ENCODE measurements at regions not wholly inside any gene's neighbourhood (a gene's known extent, or its start where the extent isn't known, plus 50 kb on each side); places are given as distances from the start of the nearest gene placed in this dataset.
A peak's percentile ranks its signal among the peaks of the same experiment; 100 is the strongest.
"Not testable (repeated sequence)": the region's sequence is repeated elsewhere in the genome, so short reads cannot be mapped to it uniquely, and the experiment has no call there.

DNA sequence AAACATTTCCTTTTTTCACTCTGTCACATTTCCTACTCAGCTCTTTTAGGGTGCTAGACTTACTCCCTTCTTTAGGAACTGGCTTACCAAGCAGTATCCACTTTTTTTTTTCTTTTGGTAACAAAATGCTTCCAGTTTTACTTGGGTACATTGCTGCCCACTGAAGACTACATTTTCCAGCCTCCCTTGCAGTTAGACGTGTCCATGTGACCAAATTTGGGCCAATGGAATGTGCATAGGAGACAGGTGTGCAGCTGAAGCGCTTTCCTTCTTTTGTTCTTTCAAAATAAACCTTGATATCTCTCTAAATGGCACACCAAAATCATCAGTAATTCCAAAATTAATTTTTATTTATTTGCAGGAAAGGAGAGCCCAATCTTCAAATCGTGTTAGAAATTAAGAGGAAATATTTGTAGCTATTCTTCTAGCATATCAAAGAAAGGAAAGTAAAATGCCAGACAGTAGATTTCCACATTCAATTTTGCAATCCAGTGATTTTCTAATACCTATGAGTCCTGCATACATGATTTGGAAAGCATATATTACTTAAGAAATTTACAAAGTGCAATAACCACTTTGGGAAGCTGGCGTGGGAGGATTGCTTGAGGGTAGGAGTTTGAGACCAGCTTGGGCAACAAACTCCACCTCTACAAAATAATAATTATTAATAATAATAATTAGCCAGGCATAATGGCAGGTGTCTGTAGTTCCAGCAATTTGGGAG lies 422.0 kb upstream of the FRG2C start:
- no peak for DNase-seq (ENCODE audit: low spot score)

- DNase-seq (ENCODE audit: low spot score), result no peak
Observed at GRCh38 chr3:75248974-75249373, 415.2 kb upstream of the FRG2C start.

DNA sequence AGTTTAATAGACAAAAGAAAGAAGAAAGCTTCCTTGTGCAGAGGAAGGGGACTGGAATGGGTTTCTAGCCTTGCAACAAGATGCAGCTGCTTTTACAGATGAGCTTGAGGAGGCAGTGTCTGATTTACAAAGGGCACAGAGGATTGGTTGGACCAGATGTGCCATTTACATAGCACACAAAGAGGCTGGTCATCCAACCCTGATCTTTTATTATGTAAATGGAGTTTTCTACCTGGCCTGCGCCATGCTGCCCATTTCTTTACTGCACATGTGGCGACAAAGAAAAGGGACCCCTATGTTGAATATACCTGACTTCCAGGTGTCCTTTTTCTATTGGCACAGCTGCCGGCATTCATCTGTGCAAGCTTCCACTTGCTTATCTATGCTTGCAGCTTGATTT lies 409.4 kb upstream of the FRG2C start:
- no peak for DNase-seq (ENCODE audit: low spot score)

DNA sequence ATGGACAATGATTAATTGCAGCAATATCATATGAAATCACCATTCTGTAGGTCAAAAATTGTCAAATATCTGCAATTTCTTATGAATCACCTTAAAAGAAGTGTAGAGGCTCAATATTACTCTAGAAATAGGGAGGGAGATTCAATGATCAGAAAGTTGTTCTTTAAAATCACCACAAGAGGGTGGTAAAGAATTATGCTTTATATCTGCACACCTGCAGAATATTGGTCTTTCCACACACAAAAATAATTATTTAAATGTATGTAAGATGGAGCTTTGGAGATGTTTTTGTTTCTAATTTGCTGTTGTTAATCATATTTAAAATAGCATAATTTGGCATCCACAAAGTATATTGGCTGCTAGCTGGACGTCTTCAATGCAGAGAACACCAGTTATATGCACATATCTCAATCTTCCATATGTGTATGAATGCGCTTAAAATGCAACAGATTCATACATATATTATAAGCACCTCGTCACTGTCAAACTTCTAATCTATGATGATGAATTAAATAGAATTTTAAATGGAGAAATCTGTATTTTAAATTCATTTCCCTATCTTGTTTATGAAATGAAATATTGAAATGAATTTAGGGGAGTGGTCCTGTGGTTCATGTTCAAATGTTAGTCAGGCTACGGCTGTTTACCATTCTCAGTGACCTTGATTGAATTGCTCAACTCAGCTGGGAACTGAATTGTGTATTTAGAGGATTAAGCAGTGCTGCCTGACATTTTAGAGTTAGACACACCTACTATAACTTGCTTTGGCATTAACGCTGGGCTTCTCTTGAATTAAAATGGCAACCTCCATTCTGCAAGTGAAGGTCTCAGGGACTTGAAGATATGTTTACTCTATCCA lies 405.1 kb upstream of the FRG2C start:
- DNase-seq (ENCODE audit: low spot score), result not testable (repeated sequence)

GRCh38 chr3:75260975-75261374 lies 403.2 kb upstream of the FRG2C start:
- DNase-seq (ENCODE audit: low spot score), result not testable (repeated sequence)

- DNase-seq (ENCODE audit: low spot score), result no peak
Observed at GRCh38 chr3:75262661-75263060, 401.5 kb upstream of the FRG2C start.

GRCh38 chr3:75265897-75266296 lies 398.2 kb upstream of the FRG2C start:
- DNase-seq (ENCODE audit: low spot score), result no peak

- DNase-seq (ENCODE audit: low spot score), result not testable (repeated sequence)
Observed at GRCh38 chr3:75268576-75268975, 395.6 kb upstream of the FRG2C start.

DNA sequence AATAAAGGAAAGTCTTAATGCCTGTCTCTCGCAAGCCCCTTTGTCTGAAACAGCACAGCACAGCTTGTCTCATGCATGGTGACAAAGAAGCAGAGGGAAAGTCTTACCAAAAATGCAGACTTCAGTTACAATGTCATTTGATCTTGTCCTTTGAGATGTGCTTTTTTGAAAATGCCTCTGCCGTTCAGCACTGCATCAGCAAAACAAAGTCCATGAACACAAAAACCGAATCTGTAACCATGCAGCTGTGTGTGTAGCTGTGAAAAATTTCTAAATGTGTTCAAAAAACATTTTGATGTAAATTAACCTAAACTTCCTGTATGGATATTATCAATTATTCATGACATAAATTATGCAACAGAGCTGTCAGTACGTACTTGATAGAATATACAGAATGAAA lies 391.9 kb upstream of the FRG2C start:
- not testable (repeated sequence) for DNase-seq (ENCODE audit: low spot score)

DNA sequence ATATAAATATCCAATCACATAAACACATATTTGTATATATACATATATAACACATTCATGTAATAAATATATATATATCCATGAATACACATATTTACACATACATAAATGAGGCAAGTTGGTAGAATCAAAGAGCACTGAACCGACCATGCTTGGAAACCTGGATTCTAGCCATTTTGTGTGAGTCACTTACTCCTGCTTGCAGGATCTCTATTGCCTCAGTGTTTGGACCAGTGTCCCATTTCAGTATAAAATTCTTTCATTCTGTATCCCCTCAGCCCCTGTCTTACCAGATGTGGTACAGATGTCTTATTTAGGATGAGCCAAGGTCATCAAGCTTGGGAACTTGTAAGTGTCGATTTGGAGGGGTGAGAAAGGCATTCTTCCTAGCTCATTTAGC lies 391.4 kb upstream of the FRG2C start:
- DNase-seq (ENCODE audit: low spot score), result peak; percentile 5

DNA sequence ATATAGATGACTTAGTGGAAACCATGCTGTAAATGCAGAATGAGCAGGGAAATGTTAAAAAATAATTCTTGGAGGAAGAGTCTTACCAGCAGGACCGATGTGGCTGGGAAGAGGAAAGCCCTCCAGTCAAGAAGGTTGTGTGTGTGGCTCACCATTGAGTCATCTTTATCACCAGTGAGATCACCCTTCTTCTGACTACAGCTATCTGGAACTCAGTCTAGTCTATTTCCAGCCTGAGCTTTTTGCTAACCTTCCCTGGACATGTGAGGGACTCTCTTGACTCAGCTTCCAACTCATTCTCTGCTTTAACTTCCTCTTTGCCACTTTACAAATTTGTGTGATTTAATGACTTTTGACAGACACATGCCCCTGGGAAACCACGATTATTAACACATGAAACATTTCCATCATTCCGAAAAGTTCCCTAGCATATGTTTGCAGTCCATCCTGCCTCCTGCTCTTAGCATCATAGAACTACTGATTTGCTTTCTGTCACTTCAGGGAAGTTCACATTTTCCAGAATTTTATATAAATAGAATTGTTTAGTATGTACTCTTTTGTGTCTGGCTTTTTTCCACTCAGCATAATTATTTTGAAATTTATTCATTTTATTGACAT lies 378.5 kb upstream of the FRG2C start:
- DNase-seq (ENCODE audit: low spot score), result peak; percentile 41

DNA sequence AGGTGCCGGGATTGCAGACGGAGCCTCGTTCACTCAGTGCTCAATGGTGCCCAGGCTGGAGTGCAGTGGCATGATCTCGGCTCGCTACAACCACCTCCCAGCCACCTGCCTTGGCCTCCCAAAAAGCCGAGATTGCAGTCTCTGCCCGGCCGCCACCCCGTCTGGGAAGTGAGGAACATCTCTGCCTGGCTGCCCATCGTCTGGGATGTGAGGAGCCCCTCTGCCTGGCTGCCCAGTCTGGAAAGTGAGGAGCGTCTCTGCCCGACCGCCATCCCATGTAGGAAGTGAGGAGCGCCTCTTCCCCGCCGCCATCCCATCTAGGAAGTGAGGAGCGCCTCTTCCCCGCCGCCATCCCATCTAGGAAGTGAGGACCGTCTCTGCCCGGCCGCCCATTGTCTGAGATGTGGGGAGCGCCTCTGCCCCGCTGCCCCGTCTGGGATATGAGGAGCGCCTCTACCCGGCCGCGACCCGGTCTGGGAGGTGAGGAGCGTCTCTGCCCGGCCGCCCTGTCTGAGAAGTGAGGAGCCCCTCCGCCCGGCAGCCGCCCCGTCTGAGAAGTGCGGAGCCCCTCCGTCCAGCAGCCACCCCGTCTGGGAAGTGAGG lies 375.1 kb upstream of the FRG2C start:
- DNase-seq (ENCODE audit: low spot score), result not testable (repeated sequence)

DNA sequence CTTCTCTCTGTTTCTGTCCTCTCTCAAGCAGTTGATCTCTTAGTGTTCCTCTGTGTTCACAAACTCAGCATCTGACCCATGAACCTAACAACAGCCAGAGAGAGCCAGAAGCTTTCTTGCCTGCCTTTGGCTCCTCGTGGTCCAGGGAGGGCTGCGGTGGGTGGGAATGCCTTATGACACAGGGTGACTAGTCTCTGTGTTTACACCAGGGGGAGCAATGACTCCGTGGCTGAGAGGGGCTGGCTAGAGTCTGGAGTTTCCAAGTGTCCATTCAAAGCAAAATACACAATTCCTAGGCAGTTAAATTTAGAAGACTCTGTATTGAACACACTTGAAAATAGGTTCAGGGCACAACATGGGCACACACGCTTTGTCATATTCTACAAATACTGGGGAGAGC lies 370.0 kb upstream of the FRG2C start:
- DNase-seq (ENCODE audit: low spot score), result peak; percentile 41

- DNase-seq (ENCODE audit: low spot score), result no peak
Observed at GRCh38 chr3:75295013-75295412, 369.1 kb upstream of the FRG2C start.

DNA sequence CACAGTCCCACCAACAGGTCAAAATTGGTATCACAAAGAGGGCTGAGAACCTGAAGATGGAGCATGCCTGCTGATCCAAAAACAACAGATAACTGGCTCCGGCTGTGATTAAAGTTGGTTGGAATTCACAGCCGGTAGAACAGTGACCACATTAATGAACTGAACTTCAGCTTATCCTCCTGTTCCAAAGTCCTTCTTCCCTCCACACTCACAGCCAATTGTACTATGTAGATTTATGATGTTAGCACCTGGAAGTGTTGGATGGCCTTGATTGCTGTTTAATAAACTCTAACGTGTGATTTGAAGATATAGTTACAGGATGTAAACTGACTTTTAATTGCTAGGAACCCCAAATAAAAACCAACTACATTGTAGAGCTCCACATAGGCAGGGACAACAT lies 367.3 kb upstream of the FRG2C start:
- no peak for DNase-seq (ENCODE audit: low spot score)

- no peak for DNase-seq (ENCODE audit: low spot score)
Observed at GRCh38 chr3:75300606-75301005, 363.5 kb upstream of the FRG2C start.

GRCh38 chr3:75301050-75301449 lies 363.1 kb upstream of the FRG2C start:
- DNase-seq (ENCODE audit: low spot score), result not testable (repeated sequence)

GRCh38 chr3:75303741-75304140 lies 360.4 kb upstream of the FRG2C start:
- DNase-seq (ENCODE audit: low spot score), result no peak

DNA sequence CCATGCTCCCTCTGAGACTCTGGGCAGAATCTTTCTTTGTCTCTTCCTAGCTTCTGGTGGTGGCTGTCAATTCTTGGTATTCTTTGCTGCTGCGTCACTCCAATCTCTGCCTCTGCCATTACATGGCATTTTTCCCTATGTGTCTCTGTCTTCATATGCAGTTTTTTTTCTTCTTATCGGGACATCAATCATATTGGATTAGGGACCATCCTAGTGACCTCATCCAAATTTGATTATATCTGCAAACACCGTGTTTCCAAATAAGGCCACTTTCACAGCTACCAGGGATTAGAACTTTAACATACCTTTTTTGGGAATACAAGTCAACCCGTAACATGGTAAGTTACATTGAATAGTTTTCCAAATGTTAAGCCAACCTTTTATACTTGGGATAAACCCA lies 358.2 kb upstream of the FRG2C start:
- no peak for DNase-seq (ENCODE audit: low spot score)

GRCh38 chr3:75311306-75311705 lies 352.8 kb upstream of the FRG2C start:
- not testable (repeated sequence) for DNase-seq (ENCODE audit: low spot score)

DNA sequence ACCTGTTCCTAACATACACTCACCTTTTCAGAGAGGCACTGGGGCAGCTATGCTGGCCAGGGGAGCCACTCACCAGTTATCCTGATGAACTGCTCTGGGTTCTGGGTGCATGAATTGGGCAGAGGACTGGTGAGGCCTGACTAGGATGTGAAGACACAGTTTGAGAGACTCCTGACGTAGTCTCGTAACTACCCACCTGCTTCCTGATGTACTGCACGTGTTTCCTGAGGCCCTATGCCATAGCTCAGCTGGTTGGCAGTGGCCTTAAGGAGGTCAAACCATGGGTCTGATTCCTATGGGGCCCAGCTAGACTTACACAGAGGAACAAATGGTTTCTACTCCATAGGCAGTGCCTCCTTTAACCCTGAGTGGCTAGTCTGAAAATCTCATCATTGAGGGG lies 351.7 kb upstream of the FRG2C start:
- not testable (repeated sequence) for DNase-seq (ENCODE audit: low spot score)

GRCh38 chr3:75319776-75320175 lies 344.4 kb upstream of the FRG2C start:
- not testable (repeated sequence) for DNase-seq (ENCODE audit: low spot score)

GRCh38 chr3:75320369-75320768 lies 343.8 kb upstream of the FRG2C start:
- no peak for DNase-seq (ENCODE audit: low spot score)
